Heart left ventricle (tissue), 16 donors: ENCODE measurements at regions not wholly inside any gene's neighbourhood (a gene's known extent, or its start where the extent isn't known, plus 50 kb on each side); places are given as distances from the start of the nearest gene placed in this dataset.

ENCODE experiments used
- ATAC-seq, 4 donors: fragments of 200-7000 bp; cut with Tn5 transposase; one replicate each; pipeline ENCODE4 v1.9.1; 2020 to 2022; ENCODE audit warnings: moderate library complexity in 4 of 4, mild to moderate bottlenecking in 3 of 4, moderate number of reproducible peaks in 1 of 4
- DNase-seq, 5 donors: peaks; one replicate each; pipeline ENCODE4 v3.0.0-alpha.2; 2020
- H3K27ac ChIP-seq, 12 donors: fragments of 200-600 bp; sonication (generic) in 4 of 12; one replicate each; pipeline versions ENCODE4 v1.5.0 to v1.8.0; 2016 to 2022; ENCODE audit warnings: mild to moderate bottlenecking in 2 of 12
- H3K27me3 ChIP-seq, 9 donors: fragments of 200-600 bp; sonication (generic) in 2 of 9; one replicate each; pipeline versions ENCODE4 v1.5.1 to v1.8.0; 2016 to 2022; ENCODE audit warnings: mild to moderate bottlenecking in 3 of 9
- H3K36me3 ChIP-seq, 9 donors: fragments of 200-600 bp; sonication (generic) in 2 of 9; one replicate each; pipeline versions ENCODE4 v1.5.0 to v1.8.0; 2018 to 2022; ENCODE audit warnings: mild to moderate bottlenecking in 2 of 9
- H3K4me1 ChIP-seq, 12 donors: fragments of 200-600 bp; sonication (generic) in 4 of 12; one replicate each; pipeline versions ENCODE4 v1.5.0 to v1.8.0; 2016 to 2022; ENCODE audit warnings: mild to moderate bottlenecking in 3 of 12
- H3K4me3 ChIP-seq, 12 donors: fragments of 200-600 bp; sonication (generic) in 4 of 12; one replicate each; pipeline versions ENCODE4 v1.5.0 to v1.8.0; 2017 to 2022; ENCODE audit warnings: mild to moderate bottlenecking in 9 of 12, moderate library complexity in 4 of 12
- H3K9me3 ChIP-seq, 12 donors: fragments of 200-600 bp; sonication (generic) in 4 of 12; one replicate each; pipeline versions ENCODE4 v1.5.0 to v1.8.0; 2016 to 2022; ENCODE audit warnings: mild to moderate bottlenecking in 1 of 12
- POLR2A ChIP-seq, 2 donors: fragments of 450-650 bp; IDR thresholded peaks; one replicate each; pipeline ENCODE4 v1.6.1; 2017; ENCODE audit warnings: antibody characterized with exemption in 2 of 2, mild to moderate bottlenecking in 2 of 2, moderate library complexity in 2 of 2
- WGBS, 4 donors: extraction: QIAGEN DNeasy Blood & Tissue Kit in 2 of 4; methylation state at CpG; one replicate each; pipeline versions ENCODE4 v1.1.5 to v1.1.7; 2013 to 2018; 5-methylcytosine and 5-hydroxymethylcytosine counted together
- intact Hi-C, 10 donors: fragments of 100-400 bp; cut with DNase I; formaldehyde crosslinking; loops; one replicate each; pipeline versions ENCODE4 v1.11.1 to v1.14.2; 2022
- TF ChIP-seq, protein P1 (sequence below), 12 donors: fragments of 200-600 bp; sonication (generic) in 4 of 12; IDR thresholded peaks; one replicate each; pipeline versions ENCODE4 v1.5.0 to v1.8.0; 2018 to 2022; ENCODE audit warnings: antibody characterized with exemption in 12 of 12, mild to moderate bottlenecking in 5 of 12
- donor health status: ischemic (EF 13 %, LVEDD 7.1; RV severe dilation, severe dysfunction).
- donor health status: healthy with polysubstance abuse.
- donor health status: DM: no; HTN: yes; CAD: no.
- donor health status: DM: no; HTN: no; CAD: no.
- donor health status: ischemic (EF 25% LVEDD 6.9; RV normal size, moderate dysfunction).
- donor health status: ischemic (EF 25% LVEDD 5.7; RV mildly dilated, moderate dysfunction).
- donor health status: healthy.
- donor health status: DM: yes; HTN: yes; CAD: no.
- donor health status: ischemic (EF 35%, LVEDD 5.7; RV mildly dilated, moderate dysfunction).
- donor health status: nonischemic (EF 11% LVEDD 7.7; RV severe dilation, severe dysfunction).
- donor health status: DM: yes; HTN: yes; CAD: no.
- donor health status: PGD.
- donor health status: ischemic (EF 29% LVEDD 5.4; RV normal size, mild dysfunction).
- donor health status: nonischemic (EF 23%, LVEDD 6.1; RV moderate dilation, normal function).

DNA sequence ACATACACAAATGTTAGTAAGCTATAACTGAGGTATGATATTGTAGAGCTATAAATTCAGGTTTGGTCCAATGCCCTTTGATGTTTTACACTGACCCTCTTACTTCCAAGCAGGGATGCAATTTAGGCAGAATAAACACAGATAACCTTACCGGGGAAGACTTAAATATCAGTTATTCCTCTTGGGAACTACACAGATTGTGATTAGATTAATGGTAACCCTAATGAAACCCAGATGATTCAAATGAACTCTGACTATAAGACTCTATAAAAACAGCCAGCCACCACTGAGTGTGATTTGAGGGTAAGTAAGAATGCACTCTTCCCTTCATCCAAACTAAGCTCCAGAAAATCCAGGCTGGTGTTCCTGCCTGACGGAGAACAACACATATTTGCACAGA lies 891.1 kb downstream of the NXPH1 start:
- intact Hi-C loops, result no loop called here
- ATAC-seq, result no peak
- TF ChIP-seq, protein P1, sequence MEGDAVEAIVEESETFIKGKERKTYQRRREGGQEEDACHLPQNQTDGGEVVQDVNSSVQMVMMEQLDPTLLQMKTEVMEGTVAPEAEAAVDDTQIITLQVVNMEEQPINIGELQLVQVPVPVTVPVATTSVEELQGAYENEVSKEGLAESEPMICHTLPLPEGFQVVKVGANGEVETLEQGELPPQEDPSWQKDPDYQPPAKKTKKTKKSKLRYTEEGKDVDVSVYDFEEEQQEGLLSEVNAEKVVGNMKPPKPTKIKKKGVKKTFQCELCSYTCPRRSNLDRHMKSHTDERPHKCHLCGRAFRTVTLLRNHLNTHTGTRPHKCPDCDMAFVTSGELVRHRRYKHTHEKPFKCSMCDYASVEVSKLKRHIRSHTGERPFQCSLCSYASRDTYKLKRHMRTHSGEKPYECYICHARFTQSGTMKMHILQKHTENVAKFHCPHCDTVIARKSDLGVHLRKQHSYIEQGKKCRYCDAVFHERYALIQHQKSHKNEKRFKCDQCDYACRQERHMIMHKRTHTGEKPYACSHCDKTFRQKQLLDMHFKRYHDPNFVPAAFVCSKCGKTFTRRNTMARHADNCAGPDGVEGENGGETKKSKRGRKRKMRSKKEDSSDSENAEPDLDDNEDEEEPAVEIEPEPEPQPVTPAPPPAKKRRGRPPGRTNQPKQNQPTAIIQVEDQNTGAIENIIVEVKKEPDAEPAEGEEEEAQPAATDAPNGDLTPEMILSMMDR (IDR thresholded peaks at IDR 0.05), result no peak
- no peak for TF ChIP-seq POLR2A (IDR thresholded peaks at IDR 0.05)

DNA sequence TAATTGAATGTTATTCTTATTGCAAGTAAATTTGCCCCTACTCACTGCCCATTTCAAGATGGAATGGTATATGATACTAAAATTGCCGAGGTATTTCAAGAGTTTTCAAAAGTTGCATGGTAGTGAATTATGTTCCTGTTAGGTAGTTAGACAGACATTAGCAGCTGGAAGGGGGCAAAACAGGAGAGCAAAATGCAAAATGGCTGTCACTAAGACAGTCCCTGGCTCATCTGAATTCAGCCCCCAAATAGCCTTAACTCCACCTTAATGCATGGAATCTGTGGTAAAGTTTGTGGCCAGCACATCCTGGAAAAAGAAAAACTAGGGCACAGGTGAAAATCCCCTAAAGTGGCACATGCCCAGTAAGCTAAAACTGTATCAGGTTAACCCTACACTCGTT lies 894.9 kb downstream of the NXPH1 start:
- intact Hi-C loops, result no loop called here
- 76 to 84% (median 79%) methylated on average over 2 of the region's 2 CpGs for WGBS, 4 donors
- H3K27ac ChIP-seq, result no peak overlapping the region
- no peak overlapping the region for H3K4me3 ChIP-seq
- H3K9me3 ChIP-seq, result peaks cover 0 to 3% (median 0%) of the 10 kb centered on the region in 12 donors
- no peak for TF ChIP-seq POLR2A (IDR thresholded peaks at IDR 0.05)
- TF ChIP-seq, protein P1 (IDR thresholded peaks at IDR 0.05), result no peak
- no peak for ATAC-seq
- DNase-seq, result no peak
- H3K4me1 ChIP-seq, result no peaks in the 10 kb centered on the region
- H3K27me3 ChIP-seq, result no peaks in the 10 kb centered on the region
- H3K36me3 ChIP-seq, result no peaks in the 10 kb centered on the region

More for the DNA sequence above, 891.1 kb downstream of the NXPH1 start:
- Histone ChIP-seq H3K4me1 (no peaks in the 10 kb centered on the region), H3K4me3 (no peak overlapping the region), H3K27me3 (no peaks in the 10 kb centered on the region), H3K27ac (no peak overlapping the region), H3K9me3 (peaks cover 0 to 3% (median 0%) of the 10 kb centered on the region in 12 donors), H3K36me3 (no peaks in the 10 kb centered on the region)
- 54 to 64% (median 59%) methylated on average over 2 of the region's 2 CpGs for WGBS, 4 donors
- DNase-seq, result no peak

DNA sequence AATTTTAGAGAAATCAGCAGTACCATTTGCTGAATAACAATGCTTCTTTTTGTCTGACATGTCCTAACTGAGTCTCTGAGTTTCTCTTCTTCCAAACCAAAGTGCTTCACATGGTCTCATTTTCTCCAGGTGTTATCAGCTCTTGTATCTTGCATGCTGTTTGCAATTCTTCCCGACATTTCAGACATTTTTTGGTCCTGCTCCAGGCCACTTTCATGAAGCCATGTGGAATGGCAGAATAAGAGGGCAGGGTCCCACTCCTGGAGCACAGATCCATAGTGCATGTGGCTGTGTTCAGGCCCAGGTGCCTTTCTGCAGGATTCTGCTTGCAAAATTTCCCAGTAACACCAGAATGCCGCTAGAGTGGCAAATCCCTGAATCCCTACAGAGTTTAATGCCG lies 916.2 kb downstream of the NXPH1 start:
- Histone ChIP-seq H3K36me3 (no peaks in the 10 kb centered on the region), H3K27me3 (no peaks in the 10 kb centered on the region), H3K27ac (no peak overlapping the region), H3K4me1 (no peaks in the 10 kb centered on the region), H3K9me3 (no peaks in the 10 kb centered on the region), H3K4me3 (no peak overlapping the region)
- intact Hi-C loops, result no loop called here
- DNase-seq (no peak), ATAC-seq (no peak)
- TF ChIP-seq POLR2A (IDR thresholded peaks at IDR 0.05), result no peak
- TF ChIP-seq, protein P1 (IDR thresholded peaks at IDR 0.05), result no peak
- WGBS, 4 donors, result 66 to 77% (median 71%) methylated on average over 3 of the region's 3 CpGs

DNA sequence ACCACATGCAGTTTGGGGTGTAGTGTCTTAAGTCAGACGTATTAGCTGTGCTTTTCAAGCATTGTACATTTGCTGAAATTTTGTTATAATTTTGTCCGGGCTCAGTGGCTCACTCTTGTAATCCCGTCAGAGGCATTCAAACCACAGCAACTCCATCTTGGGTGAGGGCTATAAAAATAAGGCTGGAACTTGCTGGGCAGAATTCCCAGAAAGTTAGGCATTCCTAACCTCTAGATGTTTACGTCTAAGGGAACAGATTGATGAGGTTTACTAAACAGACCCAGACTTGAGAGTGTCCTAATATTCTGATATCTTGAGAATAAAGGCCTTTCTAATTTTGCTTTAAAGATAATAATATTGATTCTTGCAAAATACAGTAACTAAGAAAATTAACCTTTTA lies 957.8 kb downstream of the NXPH1 start:
- no peak for ATAC-seq
- H3K9me3 ChIP-seq, result peaks cover 0 to 45% (median 18%) of the 10 kb centered on the region in 12 donors
- no peaks in the 10 kb centered on the region for H3K27me3 ChIP-seq
- H3K27ac ChIP-seq, result peak overlapping the region in 1 of 12 donors; percentile 56
- no peaks in the 10 kb centered on the region for H3K4me1 ChIP-seq
- no peaks in the 10 kb centered on the region for H3K36me3 ChIP-seq
- H3K4me3 ChIP-seq, result no peak overlapping the region
- intact Hi-C loops, result no loop called here
- DNase-seq, result no peak
- TF ChIP-seq, protein P1 (IDR thresholded peaks at IDR 0.05), result no peak
- no peak for TF ChIP-seq POLR2A (IDR thresholded peaks at IDR 0.05)
- WGBS, 4 donors, result 69 to 86% (median 75%) methylated on average over 4 of the region's 4 CpGs
